ENCODE measurements at regions not wholly inside any gene's neighbourhood (a gene's known extent, or its start where the extent isn't known, plus 50 kb on each side); places are given as distances from the start of the nearest gene placed in this dataset.

DNA sequence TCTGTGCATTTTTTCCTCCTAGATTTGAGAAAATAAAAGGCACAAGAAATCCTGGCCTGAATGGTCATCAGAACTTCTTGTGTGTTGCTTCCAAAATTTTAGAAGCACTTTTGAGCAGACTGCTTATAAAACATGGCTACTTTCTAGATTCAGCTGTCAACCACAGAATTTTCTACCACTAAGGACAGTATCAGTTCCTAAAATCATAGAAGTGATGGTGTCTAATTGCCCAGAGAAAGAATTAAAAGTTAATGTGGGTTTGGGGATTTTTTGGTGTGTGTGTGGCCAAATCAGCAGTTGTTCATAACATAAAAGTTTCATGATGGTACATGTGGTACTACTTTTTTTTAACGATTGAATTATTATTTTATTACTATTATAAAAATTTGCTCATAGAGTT, 171.4 kb upstream of the SNX7 start:
- no peaks in the 10 kb centered on the region for H3K27me3 ChIP-seq
- 67% methylated on average over 1 of the region's 1 CpG for WGBS (ENCODE audit: insufficient coverage, low coverage, low lambda C conversion rate, missing lambda C conversion rate)

DNA sequence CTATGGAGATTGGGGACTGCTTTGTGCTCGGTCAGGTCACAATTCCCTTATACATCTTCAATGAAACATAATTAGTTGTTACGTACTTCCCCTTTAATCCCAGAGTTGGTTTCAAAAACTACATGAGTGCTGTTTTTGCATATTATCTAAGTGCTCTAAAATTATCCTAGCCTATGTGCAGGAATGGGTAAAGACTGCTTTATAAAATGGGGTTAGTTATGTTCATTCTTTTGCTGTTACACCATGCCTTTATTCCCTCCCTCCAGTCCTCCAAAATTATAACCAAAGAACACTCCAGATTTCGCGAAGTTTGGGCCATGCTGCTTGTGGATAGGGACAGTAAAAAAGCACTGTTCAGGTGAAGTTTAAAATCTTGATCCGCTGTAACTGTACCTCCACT, 173.9 kb upstream of the SNX7 start:
- no peak for ATAC-seq
- Histone ChIP-seq H3K9me3 (no peaks in the 10 kb centered on the region), H3K36me3 (no peaks in the 10 kb centered on the region), H3K4me1 (no peaks in the 10 kb centered on the region), H3K4me3 (no peak overlapping the region), H3K27me3 (no peaks in the 10 kb centered on the region), H3K27ac (no peak overlapping the region)
- intact Hi-C loops (cut with DNase I), result no loop called here
- WGBS (ENCODE audit: insufficient coverage, low coverage, low lambda C conversion rate, missing lambda C conversion rate), result 67% methylated on average over 5 of the region's 5 CpGs
- TF ChIP-seq, protein P1, sequence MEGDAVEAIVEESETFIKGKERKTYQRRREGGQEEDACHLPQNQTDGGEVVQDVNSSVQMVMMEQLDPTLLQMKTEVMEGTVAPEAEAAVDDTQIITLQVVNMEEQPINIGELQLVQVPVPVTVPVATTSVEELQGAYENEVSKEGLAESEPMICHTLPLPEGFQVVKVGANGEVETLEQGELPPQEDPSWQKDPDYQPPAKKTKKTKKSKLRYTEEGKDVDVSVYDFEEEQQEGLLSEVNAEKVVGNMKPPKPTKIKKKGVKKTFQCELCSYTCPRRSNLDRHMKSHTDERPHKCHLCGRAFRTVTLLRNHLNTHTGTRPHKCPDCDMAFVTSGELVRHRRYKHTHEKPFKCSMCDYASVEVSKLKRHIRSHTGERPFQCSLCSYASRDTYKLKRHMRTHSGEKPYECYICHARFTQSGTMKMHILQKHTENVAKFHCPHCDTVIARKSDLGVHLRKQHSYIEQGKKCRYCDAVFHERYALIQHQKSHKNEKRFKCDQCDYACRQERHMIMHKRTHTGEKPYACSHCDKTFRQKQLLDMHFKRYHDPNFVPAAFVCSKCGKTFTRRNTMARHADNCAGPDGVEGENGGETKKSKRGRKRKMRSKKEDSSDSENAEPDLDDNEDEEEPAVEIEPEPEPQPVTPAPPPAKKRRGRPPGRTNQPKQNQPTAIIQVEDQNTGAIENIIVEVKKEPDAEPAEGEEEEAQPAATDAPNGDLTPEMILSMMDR (IDR thresholded peaks at IDR 0.05), result no peak
- TF ChIP-seq POLR2A (IDR thresholded peaks at IDR 0.05), result no peak
- no peak for DNase-seq

More for the DNA sequence above, 171.4 kb upstream of the SNX7 start:
- ATAC-seq, result no peak
- TF ChIP-seq, protein P1 (IDR thresholded peaks at IDR 0.05), result no peak
- no peak for TF ChIP-seq POLR2A (IDR thresholded peaks at IDR 0.05)
- intact Hi-C loops (cut with DNase I), result no loop called here
- no peaks in the 10 kb centered on the region for H3K4me1 ChIP-seq
- no peak overlapping the region for H3K4me3 ChIP-seq
- no peaks in the 10 kb centered on the region for H3K36me3 ChIP-seq
- no peaks in the 10 kb centered on the region for H3K9me3 ChIP-seq
- H3K27ac ChIP-seq, result no peak overlapping the region
- DNase-seq, result no peak

DNA sequence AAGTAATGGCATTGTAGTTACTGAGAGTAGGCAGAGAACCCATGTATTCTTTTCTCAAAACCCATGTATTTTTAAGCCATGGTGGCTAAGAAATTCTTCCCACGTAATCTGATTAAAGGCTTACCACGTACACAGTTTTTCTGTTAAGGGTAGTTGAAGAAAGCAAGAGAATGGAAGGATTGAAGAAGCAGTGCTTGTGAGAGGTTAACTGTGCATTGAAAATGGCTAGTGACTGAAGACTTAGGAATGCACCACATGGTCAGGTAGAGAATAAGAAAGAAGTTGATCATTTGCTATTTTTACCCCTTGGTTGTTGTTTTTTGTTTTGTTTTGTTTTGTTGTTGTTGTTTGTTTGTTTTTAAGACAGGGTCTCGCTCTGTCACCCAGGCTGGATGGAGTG, 178.9 kb upstream of the SNX7 start:
- Histone ChIP-seq H3K4me3 (no peak overlapping the region), H3K36me3 (no peaks in the 10 kb centered on the region), H3K27me3 (no peaks in the 10 kb centered on the region), H3K27ac (no peak overlapping the region), H3K9me3 (no peaks in the 10 kb centered on the region), H3K4me1 (no peaks in the 10 kb centered on the region)
- no peak for TF ChIP-seq POLR2A (IDR thresholded peaks at IDR 0.05)
- ATAC-seq (no peak), DNase-seq (no peak)
- intact Hi-C loops (cut with DNase I), result no loop called here
- WGBS (ENCODE audit: insufficient coverage, low coverage, low lambda C conversion rate, missing lambda C conversion rate), result 48% methylated on average over 3 of the region's 3 CpGs

DNA sequence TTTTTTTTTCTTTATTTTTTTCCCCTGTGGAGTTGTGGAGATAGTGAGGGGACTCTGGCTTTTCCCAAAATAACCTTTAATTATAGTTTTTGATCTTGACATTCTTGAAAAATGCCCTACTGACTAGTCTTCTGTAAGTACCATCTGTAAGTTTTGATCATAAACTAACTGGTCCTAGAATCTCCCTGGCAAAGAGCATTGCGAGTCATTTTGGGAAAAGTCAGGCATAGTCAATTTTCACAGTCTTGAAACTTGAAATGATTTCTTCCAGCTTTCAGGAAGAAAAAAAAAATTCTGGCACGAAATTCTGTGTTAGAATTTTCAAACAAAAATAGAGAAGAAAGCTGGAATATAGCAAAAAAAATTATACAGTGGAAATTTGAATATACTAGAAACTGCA, 181.2 kb upstream of the SNX7 start:
- Histone ChIP-seq H3K27me3 (no peaks in the 10 kb centered on the region), H3K4me1 (no peaks in the 10 kb centered on the region), H3K36me3 (no peaks in the 10 kb centered on the region), H3K9me3 (no peaks in the 10 kb centered on the region), H3K4me3 (no peak overlapping the region), H3K27ac (no peak overlapping the region)
- TF ChIP-seq, protein P1 (IDR thresholded peaks at IDR 0.05), result no peak
- TF ChIP-seq POLR2A (IDR thresholded peaks at IDR 0.05), result no peak
- DNase-seq (no peak), ATAC-seq (no peak)
- intact Hi-C loops (cut with DNase I), result no loop called here
- WGBS (ENCODE audit: insufficient coverage, low coverage, low lambda C conversion rate, missing lambda C conversion rate), result 42% methylated on average over 2 of the region's 2 CpGs

DNA sequence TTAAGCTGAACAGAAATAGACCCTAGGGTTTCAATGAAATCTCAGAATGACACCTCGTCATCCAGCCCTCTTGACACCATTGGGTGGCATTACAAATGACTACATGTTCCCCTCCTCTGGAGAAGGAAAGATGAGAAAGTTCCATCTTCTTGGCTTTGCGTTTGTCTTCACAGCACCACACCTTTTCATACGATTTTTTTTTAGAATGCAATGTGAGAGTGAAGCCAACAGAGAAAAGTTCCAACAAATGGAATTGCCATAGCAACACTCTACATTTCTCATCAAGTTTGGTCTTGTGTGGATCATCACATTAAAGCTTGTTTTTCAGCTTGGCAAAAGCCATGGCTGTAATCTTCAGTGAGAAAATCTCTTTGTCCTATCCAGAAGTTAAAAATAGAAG, 183.4 kb upstream of the SNX7 start:
- Histone ChIP-seq H3K4me3 (no peak overlapping the region), H3K27me3 (no peaks in the 10 kb centered on the region), H3K27ac (no peak overlapping the region), H3K9me3 (no peaks in the 10 kb centered on the region), H3K36me3 (no peaks in the 10 kb centered on the region), H3K4me1 (no peaks in the 10 kb centered on the region)
- no peak for TF ChIP-seq POLR2A (IDR thresholded peaks at IDR 0.05)
- TF ChIP-seq, protein P1 (IDR thresholded peaks at IDR 0.05), result no peak
- 43% methylated on average over 3 of the region's 3 CpGs for WGBS (ENCODE audit: insufficient coverage, low coverage, low lambda C conversion rate, missing lambda C conversion rate)
- no peak for DNase-seq
- ATAC-seq, result no peak
- intact Hi-C loops (cut with DNase I), result no loop called here
